Activated CD4-positive, alpha-beta T cell treated with anti-CD3 and anti-CD28 coated beads, Interleukin-2, amount 50 U/mL, for 4 hours (primary cell): ENCODE measurements at regions not wholly inside any gene's neighbourhood (a gene's known extent, or its start where the extent isn't known, plus 50 kb on each side); places are given as distances from the start of the nearest gene placed in this dataset.
"Not testable (repeated sequence)": the region's sequence is repeated elsewhere in the genome, so short reads cannot be mapped to it uniquely, and the experiment has no call there.

Experiments
- DNase-seq, 2 experiments: peaks; one replicate each; pipeline ENCODE4 v3.0.0-alpha.2; 2020

DNA sequence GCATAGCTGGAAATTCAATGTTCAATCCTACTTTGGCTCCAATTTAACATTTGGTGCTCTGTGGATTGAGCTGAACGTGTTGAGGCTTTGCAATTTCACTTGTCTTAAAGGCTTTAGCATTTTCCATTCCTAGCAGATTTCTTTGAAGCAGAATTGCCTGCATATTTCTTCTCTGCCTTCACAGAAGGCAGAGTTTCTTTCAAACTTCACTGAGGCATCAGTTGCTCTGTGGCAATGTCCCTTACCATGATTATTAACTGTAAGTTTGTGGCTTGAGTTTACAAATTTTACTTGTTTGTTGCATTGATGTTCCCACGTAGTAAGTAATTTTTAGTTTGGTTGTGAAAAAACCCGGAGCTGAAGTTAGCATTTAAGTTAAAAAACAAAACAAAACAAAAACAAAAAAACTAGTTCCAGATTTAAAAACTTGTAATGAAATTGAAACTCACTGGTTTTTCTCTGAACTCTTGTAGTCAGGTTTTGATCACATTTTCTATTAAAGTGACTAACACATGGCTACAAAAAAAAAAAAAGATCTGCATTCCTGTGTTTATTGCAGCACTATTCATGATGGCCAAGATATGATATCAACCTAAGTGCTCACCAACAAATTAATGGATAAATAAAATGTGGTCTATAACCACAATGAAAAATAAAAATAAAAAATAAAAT lies 55.2 kb upstream of the UXS1 start:
- not testable (repeated sequence) for DNase-seq

DNA sequence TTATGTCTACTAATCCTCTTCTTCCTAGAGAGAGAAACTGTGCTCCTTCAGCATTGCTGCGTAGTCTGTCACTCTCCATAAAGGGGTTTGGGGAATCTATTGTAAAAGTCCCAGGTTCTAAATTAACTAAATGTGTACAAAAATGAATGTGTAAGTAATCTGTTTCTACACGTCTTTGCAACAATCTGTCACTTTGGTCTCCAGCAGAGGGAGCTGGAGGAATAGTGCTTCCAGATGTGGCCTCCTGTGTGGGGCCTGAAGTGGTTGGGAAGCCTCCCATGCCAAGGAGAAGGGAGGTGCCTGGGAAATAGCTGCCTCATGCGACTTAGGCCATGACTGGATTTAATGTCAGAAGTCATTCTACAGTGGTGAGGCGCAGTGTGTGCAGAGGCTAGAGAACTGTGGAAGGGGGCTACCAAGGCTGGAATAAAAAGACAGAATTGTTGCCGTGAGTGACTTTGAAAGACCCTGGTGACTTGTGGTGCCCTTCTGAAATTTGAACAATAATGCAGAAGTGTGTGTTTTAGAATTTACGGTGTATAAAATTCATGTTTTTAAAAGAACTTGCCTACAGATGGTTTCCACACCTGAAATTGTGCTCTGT lies 54.5 kb upstream of the UXS1 start:
- not testable (repeated sequence) for DNase-seq
